ENCODE measurements at regions not wholly inside any gene's neighbourhood (a gene's known extent, or its start where the extent isn't known, plus 50 kb on each side); places are given as distances from the start of the nearest gene placed in this dataset.
A peak's percentile ranks its signal among the peaks of the same experiment; 100 is the strongest.
"Not testable (repeated sequence)": the region's sequence is repeated elsewhere in the genome, so short reads cannot be mapped to it uniquely, and the experiment has no call there.

DNA sequence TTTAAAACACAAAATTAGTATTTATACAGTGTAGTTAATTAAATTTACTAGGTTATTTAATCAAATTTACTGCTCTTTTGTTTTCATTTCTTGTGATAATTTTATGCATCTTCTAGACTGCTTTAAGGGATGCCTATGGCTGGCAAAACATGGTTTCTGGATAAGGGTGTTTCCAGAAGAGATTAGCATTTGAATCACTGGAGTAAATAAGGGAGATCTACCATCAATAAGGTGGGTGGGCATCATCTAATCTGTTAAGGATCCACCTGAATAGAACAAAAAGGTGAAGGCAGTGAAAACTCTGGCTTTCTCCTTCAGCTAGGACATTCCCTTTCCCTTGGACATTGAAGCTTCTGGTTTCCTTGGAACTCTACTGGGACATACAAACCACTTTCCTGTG lies 146.2 kb upstream of the LAMA2 start:
- no peak for DNase-seq

DNA sequence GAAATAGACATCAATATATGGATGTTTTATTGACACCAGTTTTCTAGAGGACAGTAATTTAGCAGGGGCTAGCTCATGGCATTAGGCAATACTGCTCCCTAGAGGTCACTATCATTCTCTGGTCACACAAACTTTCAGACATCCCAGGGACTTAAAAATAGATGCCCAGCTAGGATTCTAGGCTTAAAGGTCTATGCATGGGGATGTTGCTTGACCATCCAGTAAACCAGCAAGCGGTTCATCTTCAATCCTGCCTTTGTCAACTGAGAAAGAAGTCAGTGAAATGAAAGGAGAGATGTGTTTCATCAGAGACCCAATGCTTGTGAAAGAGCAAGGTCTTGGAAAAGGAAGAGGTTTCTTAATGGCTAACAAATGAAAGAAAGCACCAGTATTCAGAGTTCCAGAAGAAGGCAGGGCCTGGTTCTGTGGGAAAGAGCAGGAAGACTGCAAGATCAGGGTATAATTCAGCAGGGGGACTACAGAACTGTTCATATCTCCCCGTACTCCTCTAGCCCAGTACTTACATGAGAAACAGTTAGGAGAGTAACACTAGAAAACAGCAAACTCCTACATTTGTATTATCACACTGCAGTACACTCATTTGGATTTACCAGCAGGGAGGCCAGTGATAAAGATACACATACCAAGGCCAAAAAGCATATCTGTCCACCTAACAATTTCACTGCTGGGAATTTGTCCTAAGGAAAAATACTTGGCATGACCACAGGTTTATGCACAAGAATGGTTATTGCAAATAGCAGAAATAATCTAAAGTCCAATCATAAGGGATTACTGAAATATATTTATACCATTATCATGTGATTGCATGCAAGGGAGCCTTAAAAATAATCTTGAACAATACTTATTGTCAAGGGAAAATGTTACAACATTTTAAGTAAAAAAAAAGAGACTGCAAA lies 151.4 kb upstream of the LAMA2 start:
- DNase-seq = peak; percentile 58

DNA sequence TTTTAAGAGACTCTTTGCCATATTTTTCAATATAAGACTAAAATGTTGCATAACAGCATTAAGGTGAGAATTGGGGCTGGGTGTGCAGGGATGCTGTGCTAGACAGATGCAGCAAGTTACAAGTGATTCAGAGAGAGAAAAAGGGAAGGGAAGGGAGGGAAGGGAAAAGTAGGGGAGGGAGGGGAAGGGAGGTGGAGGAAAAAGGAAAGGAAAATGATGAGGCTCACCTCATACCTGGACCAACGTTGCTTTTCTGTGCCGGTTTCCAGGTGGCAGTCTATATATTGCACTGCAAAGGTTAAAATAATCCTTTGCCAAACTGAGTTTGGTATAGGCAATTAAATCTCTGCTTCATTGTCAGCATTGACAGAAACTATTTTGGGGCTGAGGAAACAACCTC lies 155.4 kb upstream of the LAMA2 start:
- DNase-seq = no peak

DNA sequence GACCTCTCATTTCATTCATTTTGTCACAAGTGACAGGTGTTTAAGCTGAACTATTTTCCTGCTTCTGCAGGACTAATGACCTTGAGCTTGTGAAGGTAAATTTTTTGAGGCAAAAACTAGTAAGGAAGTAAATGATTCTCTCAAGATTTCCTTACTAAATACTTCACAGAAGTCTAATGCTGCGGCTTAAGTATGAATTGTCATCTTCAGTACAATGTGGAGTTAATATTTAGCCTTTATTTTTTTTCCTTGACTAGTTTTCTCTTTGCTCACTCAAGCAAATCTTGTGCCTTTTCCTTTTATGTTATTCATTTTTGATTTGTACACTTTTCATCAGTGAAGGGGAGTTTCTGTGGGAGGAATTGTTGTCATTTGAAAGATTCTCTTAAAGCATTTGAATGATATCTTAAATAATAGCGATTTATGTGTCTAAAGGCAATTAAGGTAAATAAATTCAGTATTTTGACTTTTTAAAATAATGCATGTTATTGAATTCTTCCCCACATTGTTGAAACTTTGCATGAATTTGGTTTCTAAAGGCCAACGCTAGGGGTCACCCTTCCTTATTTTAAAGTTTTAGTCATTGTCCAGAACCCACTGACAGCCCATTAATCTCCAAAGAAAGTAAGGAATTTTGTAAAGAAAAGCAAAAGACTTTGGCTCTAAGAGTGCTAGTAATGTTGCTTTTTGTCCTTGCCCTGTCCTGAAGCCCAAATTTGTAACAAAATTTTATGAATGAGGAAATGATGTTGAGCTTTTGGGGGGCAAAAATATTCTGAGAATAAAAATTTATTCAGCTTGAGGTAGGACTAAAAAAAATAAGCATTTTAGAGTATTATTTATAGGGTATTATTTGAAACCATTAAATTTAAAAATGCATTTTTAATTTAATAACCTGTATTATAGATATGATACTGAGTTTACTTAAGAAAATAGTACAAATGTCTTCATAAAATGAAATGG lies 157.4 kb upstream of the LAMA2 start:
- DNase-seq = peak; percentile 47

DNA sequence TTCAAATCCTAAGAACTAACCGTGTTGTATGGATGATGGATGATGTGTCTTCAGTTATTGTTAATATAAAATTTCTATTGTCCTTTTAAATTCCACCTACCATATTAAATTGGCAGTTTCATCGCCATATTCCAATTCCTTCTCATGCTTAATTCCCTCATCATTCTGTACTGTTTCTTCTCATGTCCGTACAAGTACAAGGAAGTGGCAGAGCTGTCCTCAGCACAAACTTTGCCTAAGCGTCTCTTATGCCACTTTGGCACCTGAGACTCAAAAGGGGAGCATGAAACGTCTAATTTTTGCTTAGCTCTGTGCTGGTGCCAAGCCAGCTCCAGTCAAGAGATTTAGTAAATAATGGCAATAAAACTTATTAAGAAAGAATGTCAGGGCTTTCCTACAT lies 158.2 kb upstream of the LAMA2 start:
- no peak for DNase-seq

DNA sequence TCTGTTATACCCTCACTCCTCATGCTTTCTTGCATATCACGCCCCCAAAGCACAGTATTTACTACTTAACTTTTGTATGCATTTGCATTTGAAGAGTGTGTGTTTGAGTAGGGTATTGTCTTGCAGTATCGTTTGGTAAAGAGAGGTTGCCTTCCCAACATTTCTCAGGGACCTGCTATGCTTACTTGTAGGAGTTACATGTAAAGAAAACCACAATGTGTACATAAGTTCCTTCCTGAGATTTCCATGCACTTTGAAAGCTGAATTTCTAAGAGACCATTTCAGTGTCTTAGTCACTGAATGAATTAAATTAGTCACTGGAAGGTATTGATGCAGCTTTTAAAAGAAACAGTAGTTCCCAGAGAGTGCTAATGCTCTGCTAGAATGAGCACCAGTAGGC lies 159.3 kb upstream of the LAMA2 start:
- DNase-seq = no peak

DNA sequence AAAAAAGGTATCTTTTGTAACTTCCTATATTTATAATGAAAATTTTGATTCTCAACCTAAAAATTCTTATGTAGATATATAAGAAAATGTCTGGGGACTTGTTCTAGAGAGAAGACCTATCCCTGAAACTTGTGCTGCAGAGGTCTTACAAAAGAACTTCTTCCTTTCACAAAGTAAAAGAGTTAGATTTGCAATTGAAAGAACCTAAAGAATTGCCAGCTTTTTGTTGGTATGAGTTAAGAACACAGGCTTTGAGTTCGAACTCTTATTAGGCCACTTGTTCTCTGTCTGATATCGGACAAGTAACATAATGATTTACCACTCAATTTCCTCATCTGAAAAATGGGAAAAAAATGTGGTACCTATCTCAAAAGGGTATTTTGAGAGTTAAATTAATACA lies 162.0 kb upstream of the LAMA2 start:
- DNase-seq = no peak

DNA sequence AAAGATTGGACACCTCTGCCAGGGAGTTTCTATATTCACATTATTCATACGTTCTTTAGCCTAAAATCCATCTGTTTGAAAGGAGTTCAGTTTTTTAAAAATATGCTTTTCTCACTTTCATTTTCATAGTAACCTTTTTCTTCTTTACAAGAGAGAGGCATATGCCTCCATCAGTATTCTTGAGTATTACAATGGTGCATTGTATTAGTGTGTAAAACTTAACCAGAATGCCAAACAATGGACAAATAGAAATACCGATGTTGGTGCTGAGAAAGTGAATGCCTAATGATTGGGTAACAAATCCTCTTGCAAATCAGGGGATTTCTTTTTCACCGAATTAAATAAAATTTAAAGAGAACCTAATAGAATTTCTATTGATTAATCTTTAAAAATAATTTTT lies 163.2 kb upstream of the LAMA2 start:
- no peak for DNase-seq

DNA sequence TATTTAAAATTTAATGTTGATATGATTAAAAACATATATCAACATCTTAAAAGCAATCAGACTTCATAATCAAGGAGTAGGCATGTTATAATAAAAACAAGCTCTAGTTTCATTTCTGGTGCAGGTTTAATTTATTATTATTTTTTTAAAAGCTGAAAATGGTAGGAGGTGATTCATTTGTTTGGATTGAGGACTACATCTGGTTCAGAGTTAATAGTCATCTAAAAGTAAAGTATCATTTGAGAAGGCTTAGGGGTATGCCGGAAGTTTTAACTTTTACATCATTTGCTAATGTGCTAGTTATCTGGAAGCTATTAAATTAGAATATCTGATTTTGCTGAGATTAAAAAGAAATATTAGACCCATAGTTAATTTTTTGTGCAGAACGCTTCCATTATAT lies 169.5 kb upstream of the LAMA2 start:
- DNase-seq = peak; percentile 81

DNA sequence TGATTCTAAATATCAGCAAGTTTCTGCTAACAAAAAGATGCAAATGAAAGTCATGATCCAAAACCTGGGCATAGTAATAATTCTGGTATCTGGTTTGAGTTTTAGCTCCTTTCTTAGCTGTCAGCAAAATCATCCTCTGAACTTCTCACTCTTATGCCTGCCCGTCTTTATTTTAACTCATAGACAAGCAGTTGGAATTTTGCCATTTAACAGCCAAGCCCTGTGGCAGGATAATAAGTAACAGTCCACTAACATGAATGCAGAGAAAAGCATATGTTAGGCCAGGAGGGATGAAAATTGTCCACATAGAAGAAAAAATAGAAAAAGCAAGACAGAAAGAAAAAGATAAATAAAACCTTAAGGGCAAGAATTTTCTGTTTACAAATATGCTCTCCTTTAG lies 170.0 kb upstream of the LAMA2 start:
- no peak for DNase-seq

DNA sequence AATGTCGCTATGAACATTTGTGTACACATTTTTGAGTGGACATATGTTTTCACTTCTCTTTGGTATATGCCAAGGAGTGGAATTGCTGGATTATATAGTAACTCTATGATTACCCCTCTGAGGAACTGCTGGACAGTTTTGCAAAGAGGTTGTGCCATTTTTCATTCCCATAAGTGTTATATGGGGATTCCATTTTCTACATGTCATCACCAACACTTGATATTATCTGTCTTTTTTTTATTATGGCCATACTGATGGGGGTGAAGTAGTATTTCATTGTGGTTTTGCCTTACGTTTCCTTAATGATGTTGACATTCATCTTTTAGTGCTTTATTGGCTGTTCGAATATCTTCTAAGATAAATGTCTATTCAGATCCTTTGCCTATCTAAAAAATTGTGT lies 171.8 kb upstream of the LAMA2 start:
- no peak for DNase-seq

DNA sequence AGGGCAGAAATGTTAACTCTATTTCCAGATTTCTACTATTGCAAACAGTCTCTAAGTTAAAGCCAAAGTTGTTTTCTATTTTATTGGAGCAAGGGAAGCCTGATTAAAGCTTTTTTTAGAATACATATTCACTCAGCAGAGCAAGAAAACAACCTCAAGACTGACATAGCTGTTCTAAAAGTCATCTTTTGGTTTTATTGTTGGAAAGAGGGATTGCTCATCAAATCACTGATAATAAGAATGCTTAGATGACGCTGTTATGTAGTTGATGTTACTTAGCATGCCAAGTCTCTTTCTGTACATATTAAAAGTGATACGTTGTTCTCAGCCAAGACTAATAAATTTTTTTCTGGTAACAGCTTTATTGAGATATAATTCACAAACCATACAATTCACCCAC lies 172.6 kb upstream of the LAMA2 start:
- DNase-seq = no peak

DNA sequence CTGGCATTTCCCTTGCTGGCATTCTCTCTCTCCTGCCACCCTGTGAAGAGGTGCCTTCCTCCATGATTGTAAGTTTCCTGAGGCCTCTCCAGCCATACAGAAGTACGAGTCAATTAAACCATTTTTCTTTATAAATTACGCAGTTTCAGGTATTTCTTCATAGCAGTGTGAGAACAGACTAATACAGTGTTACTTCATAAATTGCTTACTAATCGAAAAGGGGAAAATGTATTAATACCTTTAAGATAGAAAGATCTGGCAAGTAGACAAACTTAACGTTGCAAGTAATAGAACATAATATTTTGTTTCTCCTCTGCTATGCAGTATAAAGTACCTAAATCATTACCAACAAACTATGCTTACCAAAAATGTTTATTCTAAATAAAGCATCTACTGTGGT lies 178.3 kb upstream of the LAMA2 start:
- no peak for DNase-seq

DNA sequence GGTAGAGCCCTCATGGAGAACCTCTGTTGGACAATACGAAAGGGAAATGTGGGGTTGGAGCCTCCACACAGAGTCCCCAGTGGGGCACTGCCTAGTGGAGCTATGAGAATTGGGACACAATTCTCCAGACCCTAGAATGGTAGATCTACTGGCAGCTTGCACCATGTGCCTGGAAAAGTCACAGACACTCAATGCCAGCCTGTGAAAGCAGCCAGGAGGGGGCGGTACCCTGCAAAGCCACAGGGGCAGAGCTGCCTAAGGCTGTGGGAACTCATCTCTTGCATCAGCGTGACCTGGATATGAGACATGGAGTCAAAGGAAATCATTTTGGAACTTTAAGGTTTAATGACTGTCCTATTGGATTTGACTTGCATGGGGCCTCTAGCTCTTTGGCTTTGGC lies 179.1 kb upstream of the LAMA2 start:
- not testable (repeated sequence) for DNase-seq

DNA sequence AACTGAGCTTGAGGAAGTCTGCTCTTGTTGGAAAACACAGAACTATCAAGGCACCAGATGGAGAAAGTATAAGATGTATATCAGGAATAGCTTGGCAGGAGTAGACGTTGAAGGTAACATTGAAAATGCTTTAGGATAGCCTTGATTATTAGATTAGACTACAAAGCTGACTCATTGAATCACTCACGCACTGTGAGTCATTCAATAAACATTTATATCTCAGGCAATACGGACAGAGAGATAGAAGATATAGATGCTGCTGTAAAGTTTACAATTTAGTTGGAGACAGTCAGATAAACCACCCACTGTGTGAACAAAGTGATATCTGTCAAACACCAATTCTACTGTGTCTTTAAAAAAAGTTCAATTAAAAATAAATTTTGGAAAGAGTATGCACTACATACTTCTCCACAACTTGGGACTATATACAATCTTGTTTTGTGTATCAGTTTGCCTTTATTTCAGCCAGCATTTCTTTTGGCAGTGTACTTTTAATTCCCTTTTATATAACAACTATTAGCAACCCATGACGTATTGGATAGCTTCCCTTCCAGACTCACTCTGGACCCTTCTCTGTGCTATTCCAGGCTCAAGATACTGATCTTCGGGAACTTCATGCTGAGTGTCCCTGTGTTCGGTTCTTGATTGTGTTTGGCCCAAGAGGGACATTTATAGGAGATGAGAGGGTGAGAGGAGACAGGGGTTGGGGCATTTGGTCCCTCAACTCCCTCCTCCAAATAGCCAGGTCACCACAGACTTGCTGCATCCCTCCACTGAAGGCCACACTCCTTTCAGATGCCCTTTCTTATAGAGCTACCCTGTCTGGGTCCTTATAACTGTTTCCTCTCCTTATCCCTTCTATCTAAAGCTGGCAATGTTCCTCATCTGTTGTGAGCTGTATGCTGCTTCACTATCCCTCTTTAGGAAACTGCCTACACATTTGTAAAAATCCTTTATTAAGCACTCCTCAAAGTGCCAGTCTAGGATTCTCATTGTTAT lies 176.6 kb upstream of the PTPRK start:
- peak; percentile 77 for DNase-seq

DNA sequence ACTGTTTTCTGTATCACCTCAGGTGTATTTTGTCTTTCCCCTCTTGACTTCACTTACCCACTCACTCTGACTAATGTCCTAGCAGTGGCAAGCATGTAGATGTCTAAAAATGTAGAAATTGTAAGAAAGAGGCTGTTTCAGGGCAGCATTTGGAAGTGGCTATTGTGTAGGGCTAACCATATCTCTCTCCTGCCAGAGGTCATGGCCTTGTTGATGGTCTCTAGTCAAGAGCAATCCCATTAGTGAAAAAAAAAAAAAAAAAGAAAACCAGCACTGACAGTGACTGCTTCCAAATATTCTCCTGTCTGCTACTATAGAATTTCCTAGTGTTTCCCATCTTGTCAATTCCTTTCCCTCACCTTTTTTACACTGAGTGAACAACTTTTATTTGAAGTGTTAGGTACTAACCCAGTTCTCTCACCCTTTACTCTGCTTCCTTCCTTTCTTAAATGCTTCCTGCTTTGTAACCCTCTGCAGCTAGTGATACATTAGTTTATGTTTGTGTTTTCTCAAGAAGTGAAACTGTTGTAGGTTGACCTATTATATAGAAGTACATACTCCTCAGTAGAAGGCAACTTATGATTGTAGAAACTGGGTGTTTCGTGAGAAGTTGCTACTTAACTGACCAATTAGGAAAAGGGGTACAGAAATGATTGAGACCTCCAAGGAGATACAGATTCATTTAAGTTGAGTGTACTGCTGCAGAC lies 174.1 kb upstream of the PTPRK start:
- DNase-seq = no peak

DNA sequence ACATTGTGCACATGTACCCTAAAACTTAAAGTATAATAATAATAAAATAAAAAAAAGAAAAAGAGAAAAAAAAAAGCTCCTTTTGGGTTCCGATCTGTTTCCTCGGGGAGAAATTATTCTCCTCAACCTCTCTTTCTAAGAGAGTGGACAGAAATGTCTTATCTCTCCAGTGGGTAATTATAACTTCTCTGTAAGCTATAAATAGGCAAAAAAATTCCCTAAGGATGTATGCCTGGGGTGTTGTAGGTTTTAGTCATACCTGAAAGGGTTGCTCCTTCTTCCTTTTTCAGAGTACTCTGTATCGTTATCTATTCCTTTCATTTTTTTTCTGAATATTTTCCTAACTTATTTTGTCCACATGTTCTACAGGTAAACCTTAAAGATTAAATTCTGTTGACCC lies 169.7 kb upstream of the PTPRK start:
- DNase-seq = no peak

DNA sequence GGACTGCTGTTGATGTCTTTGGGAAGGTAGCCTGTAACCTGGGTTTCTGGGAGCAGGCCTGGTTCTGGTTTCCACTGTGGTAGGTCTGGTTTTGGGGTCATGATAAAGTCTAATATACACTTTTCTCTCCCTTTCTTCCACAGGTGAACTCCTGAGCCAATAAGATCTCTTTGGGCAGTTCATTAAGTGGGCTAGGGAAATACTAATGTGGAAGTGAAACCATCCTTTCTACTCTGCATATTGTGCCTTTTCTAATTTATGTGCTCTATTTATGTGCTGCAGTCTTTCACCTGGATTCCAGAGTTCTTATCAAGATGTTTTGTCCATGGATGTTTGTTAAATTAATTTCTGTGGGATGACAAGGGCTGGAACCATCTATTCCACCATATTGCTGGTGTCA lies 165.7 kb upstream of the PTPRK start:
- DNase-seq = no peak

DNA sequence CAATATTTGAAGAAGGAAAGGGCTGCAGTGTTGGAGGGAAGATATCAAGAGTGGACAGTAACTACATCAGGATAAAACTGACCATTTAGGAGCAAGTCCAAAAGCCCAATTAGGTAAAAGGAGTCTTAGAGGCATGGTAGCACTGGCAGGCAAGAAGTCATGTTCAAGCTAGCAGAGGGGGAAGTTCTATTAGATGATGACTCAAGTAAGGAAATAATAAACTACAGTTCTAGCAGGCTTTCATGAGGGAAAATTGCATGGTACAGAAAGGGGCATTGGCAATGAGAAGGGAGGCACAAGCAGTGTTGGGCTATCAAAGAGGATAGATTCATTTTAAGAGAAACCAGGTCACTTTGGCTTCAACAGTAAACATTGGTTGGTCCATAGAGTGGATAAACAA lies 156.1 kb upstream of the PTPRK start:
- DNase-seq = no peak

DNA sequence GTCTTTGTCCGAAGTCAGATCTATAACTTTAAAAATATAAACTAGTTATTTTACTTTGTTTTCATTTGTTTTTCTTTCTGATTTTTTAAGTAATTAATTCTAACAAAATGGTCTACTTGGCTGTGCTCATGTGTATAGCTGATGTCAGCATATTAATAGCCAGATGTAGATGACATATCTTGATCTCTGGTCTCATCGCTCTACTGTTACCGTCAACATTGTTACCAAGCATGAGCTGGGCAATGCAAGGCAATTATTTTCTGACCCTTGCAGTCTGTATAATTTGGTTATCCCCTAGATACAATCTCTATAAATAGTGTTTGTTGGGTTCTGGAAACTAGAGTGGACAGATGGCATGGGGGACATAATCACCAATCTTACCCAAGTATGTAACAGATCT lies 151.6 kb upstream of the PTPRK start:
- no peak for DNase-seq

DNA sequence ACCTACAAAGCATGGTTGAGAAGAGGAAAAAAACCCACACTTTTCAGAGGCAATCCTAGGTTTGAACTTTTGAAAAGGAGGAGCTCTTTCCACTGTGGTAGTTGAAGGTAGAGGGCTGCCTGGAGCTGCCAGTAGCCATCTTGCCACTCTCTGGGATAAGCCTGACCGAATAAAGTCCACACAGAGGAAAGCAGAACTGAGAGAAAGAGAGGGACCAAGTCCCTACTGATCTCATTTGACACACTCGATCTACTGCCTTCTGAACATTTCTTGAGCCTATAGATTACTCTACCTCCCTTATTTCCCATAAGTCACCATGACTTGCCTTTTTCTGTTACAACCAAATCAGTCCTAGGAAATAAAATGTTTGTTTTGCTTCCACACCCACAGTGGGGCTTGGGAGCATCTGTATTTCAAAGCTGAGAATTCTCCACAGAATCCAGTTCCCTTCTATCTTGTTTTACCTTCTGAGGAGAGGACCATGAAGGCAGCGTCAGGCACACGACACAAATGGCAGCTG lies 147.0 kb upstream of the PTPRK start:
- DNase-seq = no peak

DNA sequence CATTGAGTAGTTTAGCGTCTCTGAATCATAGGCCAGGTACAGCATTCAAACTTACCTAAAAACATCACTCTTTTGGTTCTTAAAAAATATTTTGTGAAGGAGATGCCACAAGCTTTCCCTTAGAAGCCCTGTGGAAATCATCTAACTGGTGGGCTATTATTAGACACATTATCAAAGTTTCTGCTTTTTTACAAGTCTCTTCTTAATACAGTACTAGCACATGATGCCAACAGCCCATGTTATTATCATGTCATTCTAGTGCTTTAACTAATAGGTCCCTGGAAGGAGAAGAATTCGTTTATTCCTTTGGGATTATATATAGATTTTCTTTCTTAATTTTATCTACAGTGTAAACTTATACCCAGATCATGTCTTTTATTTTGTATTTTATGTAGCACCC lies 146.0 kb upstream of the PTPRK start:
- no peak for DNase-seq
